ENCODE measurements at regions not wholly inside any gene's neighbourhood (a gene's known extent, or its start where the extent isn't known, plus 50 kb on each side); places are given as distances from the start of the nearest gene placed in this dataset.

GRCh38 chr12:4824380-4824779, 85.3 kb upstream of the KCNA1 start:
- TF ChIP-seq CTCF (IDR thresholded peaks at IDR 0.05; ENCODE audit: insufficient read depth, low read depth, low read length) (no peak), EZH2 (IDR thresholded peaks at IDR 0.05; ENCODE audit: insufficient read depth, low read length) (no peak)

Data from astrocyte (in vitro differentiated cells and primary cell).